Hindlimb muscle (tissue), 1 donor: ENCODE measurements at regions not wholly inside any gene's neighbourhood (a gene's known extent, or its start where the extent isn't known, plus 50 kb on each side); places are given as distances from the start of the nearest gene placed in this dataset.
"Not testable (repeated sequence)": the region's sequence is repeated elsewhere in the genome, so short reads cannot be mapped to it uniquely, and the experiment has no call there.

Experiments
- DNase-seq: peaks from one replicate; pipeline ENCODE4 v3.0.0-alpha.2; 2013

DNA sequence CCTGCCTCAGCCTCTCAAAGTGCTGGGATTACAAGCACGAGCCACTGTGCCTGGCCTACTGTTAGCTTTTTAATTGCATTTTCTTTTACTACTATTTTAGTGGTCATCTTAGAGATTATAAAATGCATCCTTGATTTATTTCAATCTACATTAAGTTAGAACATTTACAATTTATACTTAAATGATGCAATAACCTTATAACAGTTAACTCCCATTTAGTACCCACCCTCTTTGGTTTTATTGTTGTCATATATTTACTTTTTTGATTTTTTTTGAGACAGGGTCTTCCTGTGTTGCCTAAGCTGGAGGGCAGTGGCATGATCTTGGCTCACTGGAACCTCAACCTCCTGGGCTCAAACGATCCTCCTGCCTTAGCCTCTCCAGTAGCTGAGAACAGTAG lies 77.3 kb downstream of the PPCDC start:
- DNase-seq: no peak

DNA sequence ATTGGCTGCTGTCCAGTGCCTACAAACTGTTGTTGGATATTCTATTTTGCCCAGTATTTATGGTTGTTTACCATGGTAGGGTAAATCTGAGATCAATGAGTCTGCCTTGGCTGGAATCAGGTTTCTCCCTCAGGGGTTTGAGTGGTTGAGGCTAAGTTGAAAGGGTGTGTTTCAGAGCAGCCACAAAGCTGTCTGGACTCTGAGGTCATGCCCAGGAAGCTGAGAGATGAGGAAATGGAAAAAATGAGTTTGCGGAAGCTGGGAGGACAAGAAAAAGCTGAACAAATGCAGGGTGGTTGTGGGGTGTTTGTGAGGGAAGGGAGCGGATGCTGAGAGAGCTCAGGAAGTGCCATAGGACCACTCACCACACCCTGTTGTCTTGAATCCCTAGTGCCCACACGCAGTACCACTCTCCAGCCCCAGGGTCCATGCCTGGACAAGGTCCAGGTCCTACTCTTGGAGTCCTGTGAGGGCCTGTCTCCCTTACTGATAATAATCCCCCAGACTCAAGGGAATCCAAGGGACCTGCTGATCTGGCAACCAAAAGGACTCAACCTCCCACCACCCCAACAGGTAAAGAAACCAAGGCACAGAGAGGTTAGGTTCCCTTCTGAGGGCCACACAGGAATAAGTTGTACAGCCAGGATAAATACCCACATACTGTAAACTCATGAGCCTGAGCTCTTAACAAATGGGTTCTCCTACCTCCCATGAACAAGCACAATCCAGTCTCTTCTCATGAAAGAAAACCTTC lies 81.6 kb downstream of the PPCDC start:
- peak; percentile 60 for DNase-seq

DNA sequence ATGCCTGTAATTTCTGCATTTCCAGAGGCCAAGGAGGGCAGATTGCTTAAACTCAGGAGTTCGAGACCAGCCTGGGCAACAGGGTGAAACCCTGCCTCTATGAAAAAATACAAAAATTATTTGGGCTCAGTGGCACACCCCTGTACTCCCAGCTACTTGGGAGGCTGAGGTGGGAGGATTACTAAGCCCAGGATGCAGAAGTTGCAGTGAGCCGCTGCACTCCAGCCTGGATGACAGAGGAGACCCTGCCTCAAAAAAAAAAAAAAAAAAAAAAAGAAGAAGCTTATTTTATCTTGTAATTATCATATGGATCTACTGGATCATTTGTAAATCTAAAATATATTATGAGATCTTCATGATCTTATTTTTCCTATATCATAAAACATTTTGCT lies 84.1 kb downstream of the PPCDC start:
- no peak for DNase-seq

DNA sequence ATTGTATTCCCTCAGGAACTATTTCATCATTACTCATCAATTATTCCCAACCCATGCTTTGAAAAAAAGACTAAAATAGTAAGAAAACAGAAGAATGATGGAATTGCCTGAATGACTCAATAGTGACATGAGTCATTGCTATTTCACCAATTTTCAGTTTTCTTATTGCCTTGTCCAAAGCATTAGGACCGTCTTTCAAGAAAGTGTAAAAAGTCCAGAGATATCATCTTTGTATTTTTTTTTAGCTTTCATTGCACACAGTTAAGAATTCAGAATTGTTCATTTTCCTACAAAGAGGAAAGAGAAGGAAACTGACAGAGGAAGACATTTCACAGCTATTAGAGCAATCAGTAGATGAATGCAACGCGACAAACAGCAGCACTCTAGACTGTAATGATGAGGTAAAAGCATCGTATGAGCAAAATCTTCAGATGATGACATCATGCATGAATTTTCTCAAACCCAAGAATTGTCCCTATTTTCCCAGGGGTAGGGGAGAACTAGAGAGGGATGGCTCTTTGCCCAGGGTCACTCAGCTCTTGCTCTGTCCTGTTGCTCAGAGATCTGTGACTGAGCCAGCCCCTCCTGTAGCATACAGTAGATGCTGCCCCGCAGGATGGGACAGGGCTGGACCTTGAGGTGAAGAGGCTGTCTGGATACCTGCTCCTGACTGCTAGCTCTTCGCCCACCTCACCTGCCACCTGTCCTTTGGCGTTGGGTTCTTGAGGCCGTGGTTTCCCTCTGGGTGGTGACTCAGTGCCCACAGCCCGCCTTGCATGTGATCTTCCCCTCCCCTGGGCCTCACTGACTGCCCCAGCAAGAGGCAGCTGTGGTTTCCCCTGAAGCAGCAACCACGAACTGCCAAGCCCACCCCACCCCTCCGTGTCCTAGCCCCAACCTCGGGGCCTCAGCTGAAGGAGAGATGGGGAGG lies 84.8 kb downstream of the PPCDC start:
- no peak for DNase-seq

DNA sequence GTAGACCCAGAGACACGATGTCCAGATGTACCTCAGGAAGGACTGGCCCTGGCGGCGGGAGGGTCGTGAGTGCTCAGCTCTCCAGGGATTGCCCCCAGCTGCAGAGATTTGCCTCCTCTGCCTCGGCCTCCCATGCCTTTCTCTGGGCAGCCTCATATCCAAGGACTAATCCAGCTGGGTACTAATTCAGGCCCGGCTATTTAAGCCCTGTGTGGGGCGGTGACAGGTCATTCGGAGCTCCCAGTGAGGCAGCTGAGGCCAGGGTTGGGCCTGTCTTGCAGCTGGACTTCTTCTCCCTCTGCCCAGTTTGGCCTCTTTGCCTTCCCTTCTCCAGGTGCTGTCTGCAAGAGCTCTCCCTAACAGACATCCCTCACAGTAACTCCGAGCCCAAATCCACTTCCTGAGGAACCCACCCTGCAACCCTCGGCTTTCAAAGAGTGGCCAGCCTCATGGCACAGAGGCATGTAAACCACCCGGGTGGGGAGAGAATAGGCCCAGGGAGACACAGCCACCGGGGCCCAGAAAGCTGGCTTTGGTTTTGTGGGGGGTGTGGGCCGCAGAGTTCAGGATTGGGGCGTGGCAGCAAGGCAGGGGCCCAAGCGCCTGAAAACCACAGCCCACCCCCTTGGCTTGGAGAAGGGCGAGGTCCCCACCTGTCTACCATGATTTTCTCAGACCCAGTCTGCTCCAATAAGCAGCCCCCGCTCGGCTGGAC lies 85.8 kb downstream of the PPCDC start:
- no peak for DNase-seq

DNA sequence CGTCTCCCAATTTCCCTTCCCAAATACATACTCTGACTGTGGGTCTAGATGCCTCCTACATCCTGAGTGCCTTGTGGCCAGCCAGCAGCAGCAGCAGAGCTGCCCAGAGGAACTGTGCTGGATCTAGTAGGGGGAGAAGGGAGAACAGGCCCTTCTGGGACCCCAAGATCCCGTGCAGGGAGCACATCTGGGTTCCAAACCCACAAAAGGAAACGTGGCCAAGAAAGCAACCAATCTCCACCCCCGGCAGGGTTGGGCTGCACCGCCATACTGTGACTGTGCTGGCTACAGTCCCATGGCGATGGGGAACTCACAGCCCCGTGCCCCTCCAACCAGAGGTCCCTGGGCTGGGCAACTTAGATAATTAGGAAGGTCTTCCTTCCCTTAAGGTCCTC lies 86.3 kb downstream of the PPCDC start:
- DNase-seq: no peak

DNA sequence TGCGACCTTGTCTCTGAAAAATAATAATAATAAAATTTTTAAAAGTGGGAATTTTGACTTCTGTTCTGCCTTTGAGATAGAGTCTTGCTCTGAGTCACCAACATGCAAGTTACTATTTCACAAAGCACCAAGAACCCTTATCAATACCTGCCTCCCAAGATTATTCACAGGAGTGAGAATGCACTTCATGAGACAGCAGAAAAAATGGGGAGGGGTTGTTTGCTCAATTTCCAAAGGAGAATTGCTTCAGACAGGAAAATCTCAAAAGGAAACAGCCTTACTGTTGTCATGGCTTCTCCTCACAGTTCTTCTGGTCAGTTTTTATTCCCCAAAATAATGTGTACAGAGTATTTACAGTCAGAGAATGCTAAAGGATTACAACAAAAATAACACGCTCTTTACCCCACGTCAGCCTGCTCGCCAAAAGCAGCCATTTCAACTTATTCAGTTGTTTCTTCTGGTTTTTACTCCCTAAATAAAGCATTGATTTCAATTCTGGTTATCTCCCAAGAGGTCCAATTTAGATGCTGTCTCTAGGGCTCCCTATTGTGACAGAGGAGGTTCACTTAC lies 89.0 kb downstream of the PPCDC start:
- no peak for DNase-seq

DNA sequence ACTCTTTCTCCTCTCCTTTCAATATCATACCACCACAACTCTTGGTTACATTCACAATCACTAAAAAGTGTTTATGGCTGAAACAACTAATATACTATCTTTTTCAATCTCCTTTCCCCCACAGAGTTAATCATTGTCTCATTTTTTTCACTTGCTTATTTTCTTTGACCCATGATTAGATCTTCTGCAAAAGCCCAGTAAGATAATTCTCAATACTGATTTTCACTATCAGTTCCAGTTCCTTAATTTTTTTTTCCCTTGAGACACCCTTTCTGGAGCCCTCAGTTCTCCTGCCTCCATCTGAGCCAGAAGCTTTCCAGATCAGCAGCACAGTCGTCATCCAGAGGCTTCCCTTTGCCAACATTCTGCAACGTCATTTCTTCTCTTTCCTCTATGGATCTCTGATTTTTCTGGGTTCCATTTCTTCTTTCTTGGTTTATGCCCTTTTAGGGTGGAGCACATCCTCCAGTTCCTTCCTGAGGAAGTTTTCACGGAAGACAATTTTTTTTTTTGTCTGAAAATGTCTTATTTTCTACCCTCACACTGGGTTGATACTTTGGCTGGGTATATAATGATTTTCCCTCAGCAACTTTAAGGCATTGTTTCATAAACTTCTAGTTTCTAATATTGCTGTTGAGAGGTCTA lies 88.7 kb upstream of the C15orf39 start:
- no peak for DNase-seq

DNA sequence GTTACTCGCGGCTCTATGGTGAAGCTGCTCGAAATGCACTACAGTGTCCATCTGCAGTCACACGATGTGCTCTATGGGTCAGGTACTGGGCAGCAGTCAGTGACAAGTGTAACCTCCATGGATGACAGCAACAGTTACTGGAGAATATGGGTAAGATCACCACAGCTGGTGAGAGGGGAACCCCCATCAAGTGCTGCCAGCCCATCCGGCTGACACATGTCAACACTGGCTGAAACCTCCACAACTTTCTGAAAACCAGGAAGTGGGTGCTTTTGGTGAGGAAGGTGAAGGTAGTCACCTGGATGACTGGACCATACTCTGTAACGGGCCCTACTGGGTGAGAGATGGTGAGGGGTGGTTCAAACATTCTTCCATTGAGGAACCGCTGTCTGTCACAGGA lies 87.4 kb upstream of the C15orf39 start:
- DNase-seq: no peak

DNA sequence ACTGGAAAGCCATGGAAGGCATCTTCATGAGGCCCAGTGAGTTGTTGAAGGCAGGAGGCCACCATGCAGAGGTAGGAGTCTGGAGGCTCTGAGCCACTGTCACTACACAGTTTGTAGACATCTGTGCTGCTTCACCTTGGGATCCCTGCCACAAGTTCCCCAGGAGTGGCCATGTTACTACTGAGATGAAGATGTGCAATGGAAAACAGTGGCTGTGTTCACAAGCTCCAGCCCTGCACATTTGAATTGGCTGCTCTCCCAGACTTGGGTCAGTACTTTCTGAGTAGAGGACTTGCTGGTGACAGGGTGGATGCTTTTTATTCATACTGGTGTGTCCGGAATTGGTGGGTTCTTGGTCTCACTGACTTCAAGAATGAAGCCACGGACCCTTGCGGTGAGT lies 86.9 kb upstream of the C15orf39 start:
- no peak for DNase-seq

DNA sequence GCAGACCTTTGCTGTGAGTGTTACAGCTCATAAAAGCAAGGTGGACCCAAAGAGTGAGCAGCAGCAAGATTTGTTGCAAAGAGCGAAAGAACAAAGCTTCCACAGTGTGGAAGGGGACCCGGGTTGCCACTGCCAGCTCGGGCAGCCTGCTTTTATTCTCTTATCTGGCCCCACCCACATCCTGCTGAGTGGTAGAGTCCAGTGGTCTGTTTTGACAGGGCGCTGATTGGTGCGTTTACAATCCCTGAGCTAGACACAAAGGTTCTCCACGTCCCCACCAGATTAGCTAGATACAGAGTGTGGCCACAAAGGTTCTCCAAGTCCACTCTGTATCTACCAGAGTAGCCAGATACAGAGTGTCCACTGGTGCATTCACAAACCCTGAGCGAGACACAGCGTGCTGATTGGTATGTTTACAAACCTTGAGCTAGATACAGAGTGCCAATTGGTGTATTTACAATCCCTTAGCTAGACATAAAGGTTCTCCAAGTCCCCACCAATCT lies 86.2 kb upstream of the C15orf39 start:
- DNase-seq: not testable (repeated sequence)

DNA sequence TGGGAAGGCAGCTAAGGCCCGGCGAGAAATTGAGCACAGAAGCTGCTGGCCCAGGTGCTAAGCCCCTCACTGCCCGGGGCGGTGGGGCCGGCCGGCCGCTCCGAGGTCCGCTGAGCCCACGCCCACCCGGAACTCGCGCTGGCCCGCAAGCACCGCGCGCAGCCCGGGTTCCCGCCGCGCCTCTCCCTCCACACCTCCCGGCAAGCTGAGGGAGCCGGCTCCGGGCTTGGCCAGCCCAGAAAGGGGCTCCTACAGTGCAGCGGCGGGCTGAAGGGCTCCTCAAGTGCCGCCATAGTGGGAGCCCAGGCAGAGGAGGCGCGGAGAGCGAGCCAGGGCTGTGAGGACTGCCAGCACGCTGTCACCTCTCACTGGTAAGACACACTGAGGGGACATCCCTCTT lies 85.5 kb upstream of the C15orf39 start:
- DNase-seq: not testable (repeated sequence)

DNA sequence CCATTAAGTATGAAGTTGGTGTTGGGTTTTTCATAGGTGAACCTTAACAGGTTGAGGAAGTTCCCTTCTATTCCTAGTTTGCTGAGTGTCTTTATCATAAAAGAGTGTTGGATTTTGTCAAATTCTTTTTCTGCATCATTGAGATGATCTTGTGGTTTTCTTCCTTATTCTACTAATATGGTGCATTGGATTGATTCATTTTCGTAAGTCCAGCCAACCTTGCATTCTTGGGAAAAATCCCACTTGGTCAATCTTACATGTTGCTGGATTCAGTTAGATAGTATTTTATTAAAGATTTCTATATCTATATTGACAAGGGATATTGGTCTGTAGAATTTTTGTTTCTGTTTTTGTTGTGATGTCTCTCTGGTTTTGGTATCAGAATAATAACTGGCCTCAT lies 83.7 kb upstream of the C15orf39 start:
- no peak for DNase-seq

DNA sequence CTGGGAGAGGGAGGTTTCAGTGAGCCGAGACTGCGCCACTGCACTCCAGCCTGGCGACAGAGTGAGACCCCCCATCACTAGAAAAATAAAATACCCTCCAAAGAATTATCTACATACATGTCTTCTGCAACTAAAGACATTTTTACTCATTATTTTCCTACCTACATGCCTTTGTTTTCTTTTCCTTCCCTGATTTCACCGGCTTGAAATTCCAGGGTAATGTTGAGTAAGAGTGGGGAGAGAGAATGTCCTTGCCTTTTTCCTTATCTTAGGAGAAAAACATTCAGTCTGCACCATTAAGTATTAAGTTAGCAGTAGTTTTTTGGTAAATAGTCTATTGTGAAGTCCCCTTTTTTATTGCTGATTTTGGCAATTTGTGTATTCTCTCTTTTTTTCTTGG lies 82.4 kb upstream of the C15orf39 start:
- not testable (repeated sequence) for DNase-seq

DNA sequence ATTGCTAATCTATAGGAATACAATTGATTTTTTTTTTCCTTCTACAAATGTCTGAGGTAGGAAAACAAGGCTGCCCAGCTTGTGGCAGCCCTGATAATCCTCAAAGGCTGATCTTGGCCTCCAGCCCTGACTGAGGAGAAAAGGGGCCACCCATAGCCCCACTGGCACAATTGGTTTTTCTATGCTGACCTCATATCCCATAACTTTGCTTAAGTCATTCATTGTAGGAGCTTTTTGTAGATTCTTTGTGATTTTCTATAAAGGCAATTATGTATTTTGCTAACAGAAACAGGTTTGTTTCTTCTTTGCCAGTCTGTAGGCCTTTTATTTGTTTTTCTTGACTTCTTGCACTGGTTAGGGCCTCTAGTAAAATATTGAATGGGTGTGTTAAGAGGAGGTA lies 80.2 kb upstream of the C15orf39 start:
- no peak for DNase-seq

DNA sequence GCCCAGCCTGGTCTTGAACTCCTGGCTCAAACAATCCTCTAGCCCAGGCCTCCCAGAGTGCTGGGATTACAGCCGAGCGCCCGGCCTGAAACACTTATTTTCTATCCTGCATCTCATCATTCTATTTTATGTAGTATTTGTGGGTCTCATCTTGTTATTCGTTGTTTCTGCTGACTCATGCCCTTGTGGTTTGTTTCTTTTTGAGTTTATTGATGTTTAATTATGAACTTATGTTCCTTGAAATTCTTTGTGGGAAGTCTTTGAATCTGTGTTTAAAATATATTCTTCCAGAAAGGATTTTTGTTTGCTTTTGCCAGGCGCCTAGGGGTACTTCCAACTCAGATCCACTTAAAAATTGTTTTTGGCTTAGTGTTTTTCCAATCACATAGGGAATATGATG lies 78.3 kb upstream of the C15orf39 start:
- DNase-seq: no peak

DNA sequence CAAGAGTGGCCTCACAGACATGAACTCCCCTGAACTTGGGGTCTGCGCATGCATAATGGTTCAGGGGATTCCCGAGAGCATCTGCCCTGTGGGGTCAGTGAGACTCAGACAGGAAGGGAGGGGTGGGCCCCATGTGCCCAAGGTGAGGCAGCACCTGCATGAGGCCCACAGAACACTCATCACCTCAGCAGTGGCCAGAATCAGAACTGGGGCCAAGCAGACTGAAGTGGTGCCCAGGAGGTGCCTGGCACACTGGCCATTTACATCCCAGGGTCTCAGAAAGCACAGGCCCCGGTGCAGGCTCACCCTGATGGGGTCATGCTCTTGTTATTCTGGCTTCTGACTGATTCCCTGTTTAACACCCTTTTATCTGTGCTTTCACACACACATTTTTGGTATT lies 77.4 kb upstream of the C15orf39 start:
- not testable (repeated sequence) for DNase-seq

DNA sequence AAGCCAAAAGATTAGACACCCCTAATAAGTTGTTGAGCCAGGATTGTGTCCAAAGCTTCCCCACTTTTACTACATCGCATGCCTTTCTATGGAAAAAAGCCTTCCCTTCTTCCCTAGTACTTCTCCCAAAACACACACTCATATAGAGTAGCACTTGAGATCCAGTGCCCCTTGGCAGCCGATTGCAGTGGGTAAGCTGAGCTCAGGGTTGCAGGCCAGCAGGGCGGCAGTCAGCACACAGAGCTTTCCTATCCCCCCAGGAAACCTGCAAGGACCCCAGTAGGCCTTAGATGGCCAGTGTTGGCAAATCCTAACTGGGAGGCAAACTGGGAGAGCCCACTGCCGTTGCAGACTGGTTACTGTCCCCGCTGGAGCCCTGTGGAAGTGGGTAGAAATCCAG lies 75.7 kb upstream of the C15orf39 start:
- DNase-seq: no peak

DNA sequence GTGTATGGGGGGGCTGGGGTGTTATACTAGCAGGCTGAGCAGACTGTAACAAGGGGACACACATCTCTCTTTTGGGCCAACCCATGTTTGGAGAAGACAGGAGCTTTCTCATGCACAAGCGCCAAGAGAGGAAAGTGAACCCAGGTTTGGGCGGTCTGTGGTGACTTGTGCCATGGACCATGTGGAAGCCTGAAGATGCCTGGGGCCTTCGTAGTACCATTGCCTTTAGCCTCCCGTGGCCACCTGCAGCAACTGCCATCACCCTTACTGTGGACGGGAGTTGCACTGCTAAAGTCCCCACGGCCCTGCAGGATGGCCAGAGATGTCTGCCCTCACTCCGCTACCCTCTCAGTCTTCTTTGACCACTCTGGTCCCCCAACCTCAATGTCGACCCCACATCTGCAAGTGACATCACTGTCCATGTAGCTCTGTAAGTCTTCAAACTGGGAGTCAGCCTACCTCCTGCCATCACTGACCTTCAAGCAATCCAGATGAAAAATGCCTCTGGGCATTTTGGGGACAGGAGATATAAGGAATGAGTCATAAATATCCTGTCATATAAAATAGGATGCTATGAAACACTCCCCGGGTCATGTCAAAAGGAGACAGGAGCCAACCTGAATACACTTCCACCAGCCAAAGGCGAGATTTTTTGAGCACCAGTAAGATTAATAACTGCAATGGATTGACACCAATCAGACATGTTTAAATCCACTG lies 74.7 kb upstream of the C15orf39 start:
- no peak for DNase-seq

DNA sequence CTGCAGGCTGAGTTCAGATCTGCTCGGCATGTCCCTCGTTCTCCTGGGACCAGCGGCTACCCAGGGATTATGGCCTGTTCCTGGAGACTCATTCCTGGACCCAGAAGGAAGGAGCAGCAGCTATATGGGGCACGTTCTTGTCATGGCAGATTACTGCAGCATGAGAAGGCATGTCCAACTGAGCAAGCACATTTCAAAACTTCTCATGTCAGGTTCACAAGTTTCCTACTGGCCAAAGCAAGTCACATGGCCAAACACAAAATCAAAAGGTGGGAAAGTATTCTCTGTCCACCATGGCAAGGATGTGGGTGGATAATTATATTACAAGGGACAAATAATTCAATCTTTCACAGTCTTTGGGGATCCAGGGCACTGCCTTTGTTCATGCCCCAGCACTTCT lies 71.9 kb upstream of the C15orf39 start:
- no peak for DNase-seq

DNA sequence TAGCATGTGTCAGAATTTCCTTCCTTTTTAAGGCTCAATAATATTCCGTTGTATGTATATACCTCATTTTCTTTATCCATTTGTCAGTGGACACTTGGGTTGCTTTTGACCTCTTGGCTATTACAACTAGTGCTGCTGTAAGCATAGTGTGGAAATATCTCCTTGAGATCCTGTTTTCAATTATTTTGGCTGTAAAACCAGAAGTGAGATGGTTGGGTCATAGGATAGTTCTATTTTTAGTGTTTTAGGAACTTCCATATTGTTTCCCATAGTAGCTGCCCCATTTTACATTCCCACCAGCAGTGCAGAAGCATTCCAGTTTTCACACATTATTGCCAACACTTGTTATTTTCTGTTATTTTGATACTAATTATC lies 70.4 kb upstream of the C15orf39 start:
- DNase-seq: no peak

DNA sequence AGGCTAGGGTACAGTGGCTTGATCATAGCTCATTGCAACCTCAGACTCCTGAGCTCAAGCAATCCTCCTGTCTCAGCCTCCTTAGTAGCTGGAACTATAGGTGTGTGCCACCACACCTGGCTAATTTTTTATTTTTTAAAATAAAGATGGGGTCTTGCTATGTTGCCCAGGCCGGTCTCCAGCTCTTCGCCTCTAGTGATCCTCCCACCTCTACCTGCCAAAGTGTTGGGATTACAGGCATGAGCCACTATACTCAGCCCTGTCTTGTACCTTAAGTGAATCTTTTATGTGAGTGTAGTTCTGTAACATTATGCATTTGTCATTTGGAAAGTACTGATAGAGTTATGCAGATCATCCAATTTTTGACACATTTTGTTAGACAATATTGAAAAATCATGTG lies 66.9 kb upstream of the C15orf39 start:
- no peak for DNase-seq
